SK-N-SH (cell line): ENCODE measurements at regions not wholly inside any gene's neighbourhood (a gene's known extent, or its start where the extent isn't known, plus 50 kb on each side); places are given as distances from the start of the nearest gene placed in this dataset.

Experiments
- CHD2 ChIP-seq: fragments of 150-350 bp; IDR thresholded peaks from 2 replicates; pipeline ENCODE4 v1.6.1; 2018; ENCODE audit warnings: low read length; ENCODE audit not compliant: partially characterized antibody
- EZH2phosphoT487 ChIP-seq: fragments of 200-600 bp; sonication (generic); IDR thresholded peaks from 2 replicates; pipeline ENCODE4 v1.6.1; 2017; ENCODE audit warnings: low read depth, mixed run types, mild to moderate bottlenecking, antibody characterized with exemption, moderate library complexity, borderline replicate concordance
- MEF2A ChIP-seq: IDR thresholded peaks from 2 replicates; pipeline ENCODE4 v1.4.0; 2012; ENCODE audit warnings: low read depth, borderline replicate concordance
- NFIC ChIP-seq: IDR thresholded peaks from 2 replicates; pipeline ENCODE4 v1.4.0; 2012; ENCODE audit warnings: borderline replicate concordance
- POLR2AphosphoS5 ChIP-seq: IDR thresholded peaks from 2 replicates; pipeline ENCODE4 v1.6.1; 2012; ENCODE audit warnings: low read depth, low read length
- RAD21 ChIP-seq: IDR thresholded peaks from 2 replicates; pipeline ENCODE4 v1.6.1; 2012; ENCODE audit warnings: mild to moderate bottlenecking, low read length
- RFX5 ChIP-seq: IDR thresholded peaks from 2 replicates; pipeline ENCODE4 v1.6.1; 2012; ENCODE audit warnings: mild to moderate bottlenecking, improper control_type of control experiment, low read length
- RXRA ChIP-seq: IDR thresholded peaks from 2 replicates; pipeline ENCODE4 v1.4.0; 2012; ENCODE audit warnings: low read depth, mild to moderate bottlenecking, borderline replicate concordance
- YY1 ChIP-seq: IDR thresholded peaks from 2 replicates; pipeline ENCODE4 v1.4.0; 2012; ENCODE audit warnings: low read depth, mild to moderate bottlenecking
- TF ChIP-seq, protein P1 (sequence below): fragments of 150-350 bp; IDR thresholded peaks from 2 replicates; pipeline ENCODE4 v1.6.1; 2016; ENCODE audit warnings: mild to moderate bottlenecking, low read depth, low read length
- TF ChIP-seq, protein P2 (sequence below): fragments of 200-600 bp; sonication (generic); IDR thresholded peaks from 2 replicates; pipeline ENCODE4 v1.6.1; 2017; ENCODE audit warnings: antibody characterized with exemption, mild to moderate bottlenecking, moderate library complexity
- TF ChIP-seq, protein P3 (sequence below): IDR thresholded peaks from 2 replicates; pipeline ENCODE4 v1.6.1; 2012; ENCODE audit warnings: mild to moderate bottlenecking, low read depth, low read length, moderate library complexity

DNA sequence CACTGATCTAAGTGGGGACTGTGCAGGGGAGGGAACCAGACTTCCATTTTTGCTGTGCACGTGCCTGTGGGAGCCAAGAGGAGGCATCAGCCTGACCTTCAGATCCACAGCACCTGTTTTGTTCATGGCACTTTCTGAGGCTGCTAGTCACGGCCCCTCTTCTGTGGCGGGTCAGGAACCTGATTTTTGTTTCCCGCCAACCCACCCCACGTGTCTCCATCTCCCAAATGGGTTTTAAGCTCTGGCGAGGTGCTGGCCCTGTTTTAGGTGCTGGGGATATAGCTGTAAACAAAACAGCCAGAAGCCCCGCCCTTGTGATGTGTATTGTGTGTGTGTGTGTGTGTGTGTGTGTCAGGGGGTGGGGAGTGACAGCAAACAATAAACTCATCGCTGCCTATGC lies 60.4 kb upstream of the GRPEL1 start:
- TF ChIP-seq, protein P1, sequence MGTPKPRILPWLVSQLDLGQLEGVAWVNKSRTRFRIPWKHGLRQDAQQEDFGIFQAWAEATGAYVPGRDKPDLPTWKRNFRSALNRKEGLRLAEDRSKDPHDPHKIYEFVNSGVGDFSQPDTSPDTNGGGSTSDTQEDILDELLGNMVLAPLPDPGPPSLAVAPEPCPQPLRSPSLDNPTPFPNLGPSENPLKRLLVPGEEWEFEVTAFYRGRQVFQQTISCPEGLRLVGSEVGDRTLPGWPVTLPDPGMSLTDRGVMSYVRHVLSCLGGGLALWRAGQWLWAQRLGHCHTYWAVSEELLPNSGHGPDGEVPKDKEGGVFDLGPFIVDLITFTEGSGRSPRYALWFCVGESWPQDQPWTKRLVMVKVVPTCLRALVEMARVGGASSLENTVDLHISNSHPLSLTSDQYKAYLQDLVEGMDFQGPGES, result no peak
- TF ChIP-seq YY1 (no peak), EZH2phosphoT487 (no peak), NFIC (no peak), POLR2AphosphoS5 (no peak), MEF2A (no peak), RAD21 (no peak), CHD2 (no peak), RXRA (no peak), RFX5 (no peak)
- TF ChIP-seq, protein P2, sequence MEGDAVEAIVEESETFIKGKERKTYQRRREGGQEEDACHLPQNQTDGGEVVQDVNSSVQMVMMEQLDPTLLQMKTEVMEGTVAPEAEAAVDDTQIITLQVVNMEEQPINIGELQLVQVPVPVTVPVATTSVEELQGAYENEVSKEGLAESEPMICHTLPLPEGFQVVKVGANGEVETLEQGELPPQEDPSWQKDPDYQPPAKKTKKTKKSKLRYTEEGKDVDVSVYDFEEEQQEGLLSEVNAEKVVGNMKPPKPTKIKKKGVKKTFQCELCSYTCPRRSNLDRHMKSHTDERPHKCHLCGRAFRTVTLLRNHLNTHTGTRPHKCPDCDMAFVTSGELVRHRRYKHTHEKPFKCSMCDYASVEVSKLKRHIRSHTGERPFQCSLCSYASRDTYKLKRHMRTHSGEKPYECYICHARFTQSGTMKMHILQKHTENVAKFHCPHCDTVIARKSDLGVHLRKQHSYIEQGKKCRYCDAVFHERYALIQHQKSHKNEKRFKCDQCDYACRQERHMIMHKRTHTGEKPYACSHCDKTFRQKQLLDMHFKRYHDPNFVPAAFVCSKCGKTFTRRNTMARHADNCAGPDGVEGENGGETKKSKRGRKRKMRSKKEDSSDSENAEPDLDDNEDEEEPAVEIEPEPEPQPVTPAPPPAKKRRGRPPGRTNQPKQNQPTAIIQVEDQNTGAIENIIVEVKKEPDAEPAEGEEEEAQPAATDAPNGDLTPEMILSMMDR, result no peak
- TF ChIP-seq, protein P3, sequence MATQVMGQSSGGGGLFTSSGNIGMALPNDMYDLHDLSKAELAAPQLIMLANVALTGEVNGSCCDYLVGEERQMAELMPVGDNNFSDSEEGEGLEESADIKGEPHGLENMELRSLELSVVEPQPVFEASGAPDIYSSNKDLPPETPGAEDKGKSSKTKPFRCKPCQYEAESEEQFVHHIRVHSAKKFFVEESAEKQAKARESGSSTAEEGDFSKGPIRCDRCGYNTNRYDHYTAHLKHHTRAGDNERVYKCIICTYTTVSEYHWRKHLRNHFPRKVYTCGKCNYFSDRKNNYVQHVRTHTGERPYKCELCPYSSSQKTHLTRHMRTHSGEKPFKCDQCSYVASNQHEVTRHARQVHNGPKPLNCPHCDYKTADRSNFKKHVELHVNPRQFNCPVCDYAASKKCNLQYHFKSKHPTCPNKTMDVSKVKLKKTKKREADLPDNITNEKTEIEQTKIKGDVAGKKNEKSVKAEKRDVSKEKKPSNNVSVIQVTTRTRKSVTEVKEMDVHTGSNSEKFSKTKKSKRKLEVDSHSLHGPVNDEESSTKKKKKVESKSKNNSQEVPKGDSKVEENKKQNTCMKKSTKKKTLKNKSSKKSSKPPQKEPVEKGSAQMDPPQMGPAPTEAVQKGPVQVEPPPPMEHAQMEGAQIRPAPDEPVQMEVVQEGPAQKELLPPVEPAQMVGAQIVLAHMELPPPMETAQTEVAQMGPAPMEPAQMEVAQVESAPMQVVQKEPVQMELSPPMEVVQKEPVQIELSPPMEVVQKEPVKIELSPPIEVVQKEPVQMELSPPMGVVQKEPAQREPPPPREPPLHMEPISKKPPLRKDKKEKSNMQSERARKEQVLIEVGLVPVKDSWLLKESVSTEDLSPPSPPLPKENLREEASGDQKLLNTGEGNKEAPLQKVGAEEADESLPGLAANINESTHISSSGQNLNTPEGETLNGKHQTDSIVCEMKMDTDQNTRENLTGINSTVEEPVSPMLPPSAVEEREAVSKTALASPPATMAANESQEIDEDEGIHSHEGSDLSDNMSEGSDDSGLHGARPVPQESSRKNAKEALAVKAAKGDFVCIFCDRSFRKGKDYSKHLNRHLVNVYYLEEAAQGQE, result no peak
